ENCODE measurements at regions not wholly inside any gene's neighbourhood (a gene's known extent, or its start where the extent isn't known, plus 50 kb on each side); places are given as distances from the start of the nearest gene placed in this dataset.

GRCh38 chr14:85402569-85403162, 127.3 kb upstream of the FLRT2 start:
- DNase-seq (ENCODE audit: low read depth, low spot score), result no peak
- Mint-ChIP-seq H3K9me3 (no peaks in the 10 kb centered on the region), H3K4me1 (no peaks in the 10 kb centered on the region), H3K36me3 (ENCODE audit: low read depth) (no peaks in the 10 kb centered on the region), H3K27ac (ENCODE audit: unreplicated experiment) (no peak overlapping the region), H3K27me3 (ENCODE audit: low read depth) (no peaks in the 10 kb centered on the region), H3K4me3 (no peak overlapping the region)
- TF ChIP-seq, protein P1, sequence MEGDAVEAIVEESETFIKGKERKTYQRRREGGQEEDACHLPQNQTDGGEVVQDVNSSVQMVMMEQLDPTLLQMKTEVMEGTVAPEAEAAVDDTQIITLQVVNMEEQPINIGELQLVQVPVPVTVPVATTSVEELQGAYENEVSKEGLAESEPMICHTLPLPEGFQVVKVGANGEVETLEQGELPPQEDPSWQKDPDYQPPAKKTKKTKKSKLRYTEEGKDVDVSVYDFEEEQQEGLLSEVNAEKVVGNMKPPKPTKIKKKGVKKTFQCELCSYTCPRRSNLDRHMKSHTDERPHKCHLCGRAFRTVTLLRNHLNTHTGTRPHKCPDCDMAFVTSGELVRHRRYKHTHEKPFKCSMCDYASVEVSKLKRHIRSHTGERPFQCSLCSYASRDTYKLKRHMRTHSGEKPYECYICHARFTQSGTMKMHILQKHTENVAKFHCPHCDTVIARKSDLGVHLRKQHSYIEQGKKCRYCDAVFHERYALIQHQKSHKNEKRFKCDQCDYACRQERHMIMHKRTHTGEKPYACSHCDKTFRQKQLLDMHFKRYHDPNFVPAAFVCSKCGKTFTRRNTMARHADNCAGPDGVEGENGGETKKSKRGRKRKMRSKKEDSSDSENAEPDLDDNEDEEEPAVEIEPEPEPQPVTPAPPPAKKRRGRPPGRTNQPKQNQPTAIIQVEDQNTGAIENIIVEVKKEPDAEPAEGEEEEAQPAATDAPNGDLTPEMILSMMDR (conservative IDR thresholded peaks at IDR 0.05), result no peak

DNA sequence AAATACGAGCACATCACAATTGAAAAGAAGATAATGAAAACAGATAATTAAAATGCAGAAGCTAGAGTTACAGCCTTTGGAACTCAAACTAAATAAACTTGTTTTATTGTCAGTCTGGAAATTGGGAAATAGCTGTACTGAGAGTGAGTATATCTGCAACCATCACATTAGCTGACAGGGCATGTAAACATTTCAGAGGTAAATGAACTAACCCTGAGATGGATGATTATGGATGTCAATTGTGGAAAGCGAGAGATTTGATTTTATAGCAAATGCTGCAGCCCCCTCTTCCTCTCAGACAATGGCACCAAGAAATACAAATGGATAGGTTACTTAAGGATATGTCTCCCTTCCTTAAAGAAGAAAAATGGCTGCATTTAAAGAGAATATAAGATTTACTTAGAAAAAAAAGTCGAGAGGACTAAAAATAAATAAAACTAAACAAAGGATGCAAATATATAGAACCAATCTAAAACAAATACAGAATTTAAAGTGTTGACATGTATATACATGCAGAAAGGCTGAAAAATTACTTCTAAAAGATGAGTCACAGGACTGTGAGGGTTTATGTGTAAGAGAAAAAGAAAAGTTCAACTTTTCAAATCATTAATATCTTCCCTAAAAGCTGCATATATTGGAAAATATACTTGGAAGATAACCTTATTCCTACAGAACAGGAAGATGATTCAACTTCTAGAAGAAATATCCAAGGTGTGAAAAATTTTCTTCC, 120.3 kb upstream of the FLRT2 start:
- no peaks in the 10 kb centered on the region for H3K9me3 Mint-ChIP-seq
- TF ChIP-seq, protein P1 (conservative IDR thresholded peaks at IDR 0.05), result no peak
- no peaks in the 10 kb centered on the region for H3K36me3 Mint-ChIP-seq (ENCODE audit: low read depth)
- no peaks in the 10 kb centered on the region for H3K4me1 Mint-ChIP-seq
- no peaks in the 10 kb centered on the region for H3K27me3 Mint-ChIP-seq (ENCODE audit: low read depth)
- no peak for DNase-seq (ENCODE audit: low read depth, low spot score)
- H3K4me3 Mint-ChIP-seq, result no peak overlapping the region
- H3K27ac Mint-ChIP-seq (ENCODE audit: unreplicated experiment), result no peak overlapping the region

GRCh38 chr14:85412756-85413155, 117.2 kb upstream of the FLRT2 start:
- no peak for DNase-seq (ENCODE audit: low read depth, low spot score)
- Mint-ChIP-seq H3K4me1 (no peaks in the 10 kb centered on the region), H3K36me3 (ENCODE audit: low read depth) (no peaks in the 10 kb centered on the region), H3K9me3 (no peaks in the 10 kb centered on the region), H3K27ac (ENCODE audit: unreplicated experiment) (no peak overlapping the region), H3K27me3 (ENCODE audit: low read depth) (no peaks in the 10 kb centered on the region), H3K4me3 (no peak overlapping the region)
- TF ChIP-seq, protein P1 (conservative IDR thresholded peaks at IDR 0.05), result no peak

GRCh38 chr14:85413836-85414526, 116.0 kb upstream of the FLRT2 start:
- no peak for DNase-seq (ENCODE audit: low read depth, low spot score)
- Mint-ChIP-seq H3K4me3 (no peak overlapping the region), H3K36me3 (ENCODE audit: low read depth) (no peaks in the 10 kb centered on the region), H3K27ac (ENCODE audit: unreplicated experiment) (no peak overlapping the region), H3K27me3 (ENCODE audit: low read depth) (no peaks in the 10 kb centered on the region), H3K9me3 (no peaks in the 10 kb centered on the region), H3K4me1 (no peaks in the 10 kb centered on the region)
- TF ChIP-seq, protein P1 (conservative IDR thresholded peaks at IDR 0.05), result no peak

DNA sequence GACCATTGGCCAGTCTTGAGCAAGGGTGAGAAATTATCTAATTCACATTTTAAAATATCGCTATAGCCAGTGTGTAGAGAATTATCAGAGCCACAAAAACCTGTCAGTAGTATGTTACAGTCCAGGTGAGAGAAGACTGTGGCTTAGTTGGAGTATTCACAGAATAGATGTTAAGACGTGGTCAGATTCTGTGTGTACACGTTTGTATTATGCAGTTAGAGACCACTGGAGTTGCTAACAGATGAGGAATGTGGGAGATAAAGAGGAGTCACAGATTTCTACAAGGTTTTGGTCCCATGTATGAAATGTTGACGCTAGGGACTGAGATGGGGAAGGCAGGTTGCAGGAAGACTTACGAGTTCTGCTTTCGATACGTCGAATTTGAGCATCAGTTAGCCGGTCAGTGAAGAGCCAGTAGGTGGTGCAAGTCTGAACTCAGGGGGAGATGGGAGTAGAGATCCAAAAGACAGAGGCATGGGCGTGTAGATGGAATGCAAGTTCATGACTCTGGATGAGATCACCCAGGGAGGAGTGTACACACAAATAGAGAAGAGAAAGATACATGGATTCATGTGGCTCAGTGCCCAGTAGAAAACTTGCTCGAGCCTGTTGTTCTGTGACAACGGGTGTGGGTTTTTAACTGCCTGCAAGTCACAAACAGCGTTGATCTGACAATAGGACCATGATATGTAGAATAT, 114.8 kb upstream of the FLRT2 start:
- no peaks in the 10 kb centered on the region for H3K27me3 Mint-ChIP-seq (ENCODE audit: low read depth)
- H3K36me3 Mint-ChIP-seq (ENCODE audit: low read depth), result no peaks in the 10 kb centered on the region
- H3K4me1 Mint-ChIP-seq, result peaks cover 5% of the 10 kb centered on the region
- no peak overlapping the region for H3K27ac Mint-ChIP-seq (ENCODE audit: unreplicated experiment)
- H3K9me3 Mint-ChIP-seq, result peaks cover 3% of the 10 kb centered on the region
- TF ChIP-seq, protein P1 (conservative IDR thresholded peaks at IDR 0.05), result no peak
- H3K4me3 Mint-ChIP-seq, result no peak overlapping the region
- no peak for DNase-seq (ENCODE audit: low read depth, low spot score)
